H9 (cell line): ENCODE measurements at regions not wholly inside any gene's neighbourhood (a gene's known extent, or its start where the extent isn't known, plus 50 kb on each side); places are given as distances from the start of the nearest gene placed in this dataset.

Experiments
- DNase-seq: peaks from one replicate; pipeline ENCODE4 v3.0.0-alpha.2; 2017
- H2AFZ ChIP-seq: one replicate; pipeline ENCODE4 v1.6.1; 2013; ENCODE audit warnings: mild to moderate bottlenecking, low read length, control low read depth, moderate library complexity
- H2AK5ac ChIP-seq: 2 replicates; pipeline ENCODE4 v1.6.1; 2013; ENCODE audit warnings: low read length, control low read depth, mixed read lengths; ENCODE audit not compliant: insufficient read length
- H2BK120ac ChIP-seq: one replicate; pipeline ENCODE4 v1.6.1; 2013; ENCODE audit warnings: low read depth, mild to moderate bottlenecking, low read length, control low read depth, inconsistent platforms; ENCODE audit not compliant: poor library complexity, severe bottlenecking
- H2BK12ac ChIP-seq: 2 replicates; pipeline ENCODE4 v1.6.1; 2013; ENCODE audit warnings: low read length, control low read depth, mixed read lengths, low read depth; ENCODE audit not compliant: insufficient read length
- H2BK15ac ChIP-seq: 2 replicates; pipeline ENCODE4 v1.6.1; 2013; ENCODE audit warnings: low read depth, low read length, control low read depth
- H2BK20ac ChIP-seq: one replicate; pipeline ENCODE4 v1.6.1; 2013; ENCODE audit warnings: low read depth, mild to moderate bottlenecking, low read length, control low read depth, inconsistent platforms; ENCODE audit not compliant: poor library complexity, severe bottlenecking
- H2BK5ac ChIP-seq: 2 replicates; pipeline ENCODE4 v1.6.1; 2013; ENCODE audit warnings: low read length, control low read depth, mixed read lengths; ENCODE audit not compliant: insufficient read length
- H3K14ac ChIP-seq: 2 replicates; pipeline ENCODE4 v1.6.1; 2013; ENCODE audit warnings: low read length, control low read depth; ENCODE audit not compliant: insufficient read depth
- H3K18ac ChIP-seq: 2 replicates; pipeline ENCODE4 v1.6.1; 2013; ENCODE audit warnings: low read depth, mild to moderate bottlenecking, mixed read lengths, low read length, control low read depth; ENCODE audit not compliant: insufficient read length
- H3K23ac ChIP-seq: 2 replicates; pipeline ENCODE4 v1.6.1; 2013; ENCODE audit warnings: low read length, control low read depth, mixed read lengths, low read depth; ENCODE audit not compliant: insufficient read length
- H3K23me2 ChIP-seq: 2 replicates; pipeline ENCODE4 v1.6.1; 2013; ENCODE audit warnings: low read depth, mild to moderate bottlenecking, mixed read lengths, low read length, control low read depth; ENCODE audit not compliant: insufficient read length, poor library complexity, severe bottlenecking
- H3K27ac ChIP-seq: 2 replicates; pipeline ENCODE4 v1.5.1; 2013; ENCODE audit warnings: low read length, control low read depth, mixed read lengths, low read depth; ENCODE audit not compliant: insufficient read length
- H3K27me3 ChIP-seq: 2 replicates; pipeline ENCODE4 v1.6.1; 2013; ENCODE audit warnings: low read length, control low read depth, inconsistent platforms; ENCODE audit not compliant: insufficient read depth
- H3K4ac ChIP-seq: 2 replicates; pipeline ENCODE4 v1.6.1; 2013; ENCODE audit warnings: low read depth, mild to moderate bottlenecking, control low read depth, inconsistent platforms, low read length, moderate library complexity
- H3K4me1 ChIP-seq: 2 replicates; pipeline ENCODE4 v1.6.1; 2013; ENCODE audit warnings: low read length, control low read depth, inconsistent platforms; ENCODE audit not compliant: insufficient read depth
- H3K4me2 ChIP-seq: 2 replicates; pipeline ENCODE4 v1.6.1; 2013; ENCODE audit warnings: low read length, control low read depth, mixed read lengths; ENCODE audit not compliant: insufficient read length, insufficient read depth
- H3K56ac ChIP-seq: 2 replicates; pipeline ENCODE4 v1.6.1; 2013; ENCODE audit warnings: low read depth, mild to moderate bottlenecking, mixed read lengths, low read length, control low read depth; ENCODE audit not compliant: insufficient read length
- H3K79me1 ChIP-seq: 2 replicates; pipeline ENCODE4 v1.6.1; 2013; ENCODE audit warnings: low read depth, mild to moderate bottlenecking, moderate library complexity, low read length, control low read depth, inconsistent platforms; ENCODE audit not compliant: insufficient read depth, poor library complexity, severe bottlenecking
- H3K79me2 ChIP-seq: 2 replicates; pipeline ENCODE4 v1.6.1; 2013; ENCODE audit warnings: low read length, control low read depth, inconsistent platforms; ENCODE audit not compliant: insufficient read depth
- H3K9ac ChIP-seq: 2 replicates; pipeline ENCODE4 v1.6.1; 2013; ENCODE audit warnings: low read length, control low read depth, mixed read lengths; ENCODE audit not compliant: insufficient read length; ENCODE audit errors: extremely low read depth
- H3K9me3 ChIP-seq: one replicate; pipeline ENCODE4 v1.6.1; 2013; ENCODE audit warnings: low read depth, low read length, inconsistent platforms; ENCODE audit not compliant: control insufficient read depth
- H3T11ph ChIP-seq: one replicate; pipeline ENCODE4 v1.6.1; 2013; ENCODE audit warnings: mild to moderate bottlenecking, low read length, control low read depth, inconsistent platforms
- H4K20me1 ChIP-seq: one replicate; pipeline ENCODE4 v1.6.1; 2013; ENCODE audit not compliant: control insufficient read depth, insufficient read length, insufficient read depth
- H4K5ac ChIP-seq: 2 replicates; pipeline ENCODE4 v1.6.1; 2013; ENCODE audit warnings: low read depth, mild to moderate bottlenecking, mixed read lengths, low read length, control low read depth; ENCODE audit not compliant: insufficient read length
- H4K8ac ChIP-seq: replicated peaks from 2 replicates; pipeline ENCODE4 v1.6.1; 2013; ENCODE audit warnings: low read length, control low read depth, mixed read lengths, low read depth; ENCODE audit not compliant: insufficient read length
- H4K91ac ChIP-seq: 2 replicates; pipeline ENCODE4 v1.6.1; 2013; ENCODE audit warnings: low read depth, mild to moderate bottlenecking, moderate library complexity, mixed read lengths, low read length, control low read depth; ENCODE audit not compliant: insufficient read length
- H3K27ac Mint-ChIP-seq, 3 experiments: 2 replicates in 2 of 3; 3 replicates in 1 of 3; pipeline ENCODE4 v1.8.0; 2020 to 2021; ENCODE audit warnings: mixed read lengths in 3 of 3, mild to moderate bottlenecking in 1 of 3, moderate library complexity in 1 of 3
- H3K27me3 Mint-ChIP-seq: 2 replicates; pipeline ENCODE4 v1.8.0; 2021; ENCODE audit warnings: low read depth, mild to moderate bottlenecking, moderate library complexity, mixed read lengths
- H3K36me3 Mint-ChIP-seq, 3 experiments: 2 replicates in 2 of 3; 3 replicates in 1 of 3; pipeline ENCODE4 v1.8.0; 2020 to 2021; ENCODE audit warnings: low read depth in 3 of 3, mixed read lengths in 3 of 3; ENCODE audit not compliant: insufficient read depth in 1 of 3
- H3K4me1 Mint-ChIP-seq, 2 experiments: 2 replicates each; pipeline ENCODE4 v1.8.0; 2020; ENCODE audit warnings: mixed read lengths in 2 of 2
- H3K4me3 Mint-ChIP-seq, 2 experiments: 2 replicates in 1 of 2; 3 replicates in 1 of 2; pipeline ENCODE4 v1.8.0; 2020 to 2021; ENCODE audit warnings: mild to moderate bottlenecking in 2 of 2, mixed read lengths in 2 of 2, moderate library complexity in 1 of 2
- H3K9me3 Mint-ChIP-seq, 2 experiments: 2 replicates in 1 of 2; 3 replicates in 1 of 2; pipeline ENCODE4 v1.8.0; 2020; ENCODE audit warnings: mild to moderate bottlenecking in 2 of 2, mixed read lengths in 2 of 2, moderate library complexity in 1 of 2
- CTCF ChIP-seq: fragments of 200-600 bp; sonication (generic); conservative IDR thresholded peaks from 3 replicates; pipeline ENCODE4 v1.8.0; 2021; ENCODE audit warnings: antibody characterized with exemption, mild to moderate bottlenecking
- WGBS: extraction: QIAGEN DNeasy Blood & Tissue Kit; methylation state at CpG from one replicate; pipeline ENCODE4 v1.1.7; 2013; ENCODE audit warnings: missing lambda C conversion rate, low lambda C conversion rate, mixed read lengths; ENCODE audit not compliant: insufficient read length; ENCODE audit errors: extremely low coverage; 5-methylcytosine and 5-hydroxymethylcytosine counted together

- Histone ChIP-seq H3K9ac (no peak overlapping the region), H2BK20ac (no peak overlapping the region), H4K5ac (no peak overlapping the region), H3K23ac (no peak overlapping the region), H3K9me3 (no peaks in the 10 kb centered on the region), H3T11ph (no peak overlapping the region), H3K14ac (no peak overlapping the region), H3K4ac (no peak overlapping the region), H3K27me3 (no peaks in the 10 kb centered on the region), H3K56ac (no peak overlapping the region), H3K79me1 (no peaks in the 10 kb centered on the region), H2AK5ac (no peak overlapping the region), H3K27ac (no peak overlapping the region), H3K18ac (no peak overlapping the region), H4K91ac (no peak overlapping the region), H2BK12ac (no peak overlapping the region), H2AFZ (no peak overlapping the region), H3K4me1 (no peaks in the 10 kb centered on the region), H2BK15ac (no peak overlapping the region), H3K23me2 (no peaks in the 10 kb centered on the region), H4K8ac (no peak overlapping the region), H2BK5ac (no peak overlapping the region), H3K4me2 (no peak overlapping the region), H2BK120ac (no peak overlapping the region), H4K20me1 (no peaks in the 10 kb centered on the region), H3K79me2 (no peaks in the 10 kb centered on the region)
- peaks cover 5 to 11% of the 10 kb centered on the region in 2 experiments; a peak in 3 of 4 replicates for H3K4me1 Mint-ChIP-seq
- no peak overlapping the region for H3K4me3 Mint-ChIP-seq
- H3K27me3 Mint-ChIP-seq, result no peaks in the 10 kb centered on the region
- H3K9me3 Mint-ChIP-seq, result peaks cover 6 to 8% of the 10 kb centered on the region in 2 experiments; a peak in 4 of 5 replicates
- peaks cover 0 to 13% (median 4%) of the 10 kb centered on the region in 3 experiments; a peak in 6 of 7 replicates for H3K36me3 Mint-ChIP-seq
- no peak for DNase-seq
- WGBS, result no CpG with 5 or more reads among the region's 1 CpG
- no peak overlapping the region for H3K27ac Mint-ChIP-seq
- no peak for TF ChIP-seq CTCF
Measured at GRCh38 chr2:48085888-48086287, 179.6 kb upstream of the FBXO11 start.
